ENCODE measurements at regions not wholly inside any gene's neighbourhood (a gene's known extent, or its start where the extent isn't known, plus 50 kb on each side); places are given as distances from the start of the nearest gene placed in this dataset.

DNA sequence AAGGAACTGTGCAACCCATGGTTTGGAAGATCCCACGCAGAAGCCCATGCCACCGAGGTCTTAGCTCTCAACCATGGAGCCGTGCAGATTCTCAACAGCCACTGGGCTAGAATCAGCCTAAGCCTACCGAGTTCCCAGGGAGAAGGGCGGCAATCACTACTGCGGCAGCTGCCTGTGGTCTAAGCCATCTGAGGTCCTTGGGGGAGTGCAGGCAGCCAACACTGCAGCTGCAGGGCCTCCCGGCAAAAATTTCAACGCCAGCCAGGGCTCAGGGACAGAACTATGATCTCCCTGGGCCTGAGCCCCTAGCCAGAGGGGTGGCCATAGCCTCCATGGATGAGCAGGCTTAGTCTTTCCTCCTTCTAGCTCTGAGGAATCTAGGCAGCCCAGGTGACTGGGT lies 156.8 kb upstream of the CLEC14A start:
- no peaks in the 10 kb centered on the region for H3K79me2 ChIP-seq
- H3K9me2 ChIP-seq (replicated peaks; ENCODE audit: insufficient read depth) = no peaks in the 10 kb centered on the region
- no peak for DNase-seq (ENCODE audit: low spot score)
- no peak overlapping the region for H3K4me3 ChIP-seq
- 93% methylated on average over 8 of the region's 8 CpGs for WGBS (ENCODE audit: low lambda C conversion rate, missing lambda C conversion rate)
- no peaks in the 10 kb centered on the region for H3K36me3 ChIP-seq (replicated peaks; ENCODE audit: insufficient read depth, low read depth)
- H2AFZ ChIP-seq = no peak overlapping the region
- no peaks in the 10 kb centered on the region for H3K27me3 ChIP-seq
- H3K4me1 ChIP-seq (ENCODE audit: insufficient read depth) = no peaks in the 10 kb centered on the region
- TF ChIP-seq EZH2 (IDR thresholded peaks at IDR 0.05; ENCODE audit: borderline replicate concordance) = no peak
- TF ChIP-seq EZH2phosphoT487 (IDR thresholded peaks at IDR 0.05; ENCODE audit: low read depth, severe bottlenecking, unreplicated experiment) = no peak
- TF ChIP-seq, protein P1, sequence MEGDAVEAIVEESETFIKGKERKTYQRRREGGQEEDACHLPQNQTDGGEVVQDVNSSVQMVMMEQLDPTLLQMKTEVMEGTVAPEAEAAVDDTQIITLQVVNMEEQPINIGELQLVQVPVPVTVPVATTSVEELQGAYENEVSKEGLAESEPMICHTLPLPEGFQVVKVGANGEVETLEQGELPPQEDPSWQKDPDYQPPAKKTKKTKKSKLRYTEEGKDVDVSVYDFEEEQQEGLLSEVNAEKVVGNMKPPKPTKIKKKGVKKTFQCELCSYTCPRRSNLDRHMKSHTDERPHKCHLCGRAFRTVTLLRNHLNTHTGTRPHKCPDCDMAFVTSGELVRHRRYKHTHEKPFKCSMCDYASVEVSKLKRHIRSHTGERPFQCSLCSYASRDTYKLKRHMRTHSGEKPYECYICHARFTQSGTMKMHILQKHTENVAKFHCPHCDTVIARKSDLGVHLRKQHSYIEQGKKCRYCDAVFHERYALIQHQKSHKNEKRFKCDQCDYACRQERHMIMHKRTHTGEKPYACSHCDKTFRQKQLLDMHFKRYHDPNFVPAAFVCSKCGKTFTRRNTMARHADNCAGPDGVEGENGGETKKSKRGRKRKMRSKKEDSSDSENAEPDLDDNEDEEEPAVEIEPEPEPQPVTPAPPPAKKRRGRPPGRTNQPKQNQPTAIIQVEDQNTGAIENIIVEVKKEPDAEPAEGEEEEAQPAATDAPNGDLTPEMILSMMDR (IDR thresholded peaks at IDR 0.05; ENCODE audit: poor library complexity) = no peak
- H3K27ac ChIP-seq = no peak overlapping the region
- no peaks in the 10 kb centered on the region for H3K9me3 ChIP-seq (ENCODE audit: low read depth)
- H3K4me2 ChIP-seq = no peak overlapping the region
- H4K20me1 ChIP-seq (ENCODE audit: insufficient read depth, poor library complexity, severe bottlenecking) = no peaks in the 10 kb centered on the region

DNA sequence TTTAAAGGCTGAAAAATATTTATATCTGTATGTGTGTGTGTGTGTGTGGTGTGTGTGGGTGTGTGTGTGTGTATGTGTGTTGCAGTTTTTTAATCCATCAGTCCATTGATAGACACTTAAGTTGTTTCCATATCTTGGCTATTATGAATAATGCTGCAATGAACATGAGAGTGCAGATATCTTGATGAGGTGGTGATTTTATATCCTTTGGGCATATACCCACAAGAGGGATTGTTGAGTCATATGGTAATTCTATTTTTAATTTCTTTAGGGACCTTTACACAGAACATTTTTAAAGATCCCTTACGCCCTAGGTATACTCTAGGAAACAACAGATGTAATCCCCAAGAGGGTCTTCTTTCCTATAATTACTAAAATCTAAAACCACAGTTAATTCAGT lies 154.5 kb upstream of the CLEC14A start:
- H3K9me3 ChIP-seq (ENCODE audit: low read depth) = no peaks in the 10 kb centered on the region
- 90% methylated on average over 1 of the region's 1 CpG for WGBS (ENCODE audit: low lambda C conversion rate, missing lambda C conversion rate)
- DNase-seq (ENCODE audit: low spot score) = no peak
- H3K4me3 ChIP-seq = no peak overlapping the region
- H3K9me2 ChIP-seq (replicated peaks; ENCODE audit: insufficient read depth) = no peaks in the 10 kb centered on the region
- H4K20me1 ChIP-seq (ENCODE audit: insufficient read depth, poor library complexity, severe bottlenecking) = no peaks in the 10 kb centered on the region
- no peaks in the 10 kb centered on the region for H3K36me3 ChIP-seq (replicated peaks; ENCODE audit: insufficient read depth, low read depth)
- no peaks in the 10 kb centered on the region for H3K4me1 ChIP-seq (ENCODE audit: insufficient read depth)
- H3K4me2 ChIP-seq = no peak overlapping the region
- no peaks in the 10 kb centered on the region for H3K27me3 ChIP-seq
- no peak overlapping the region for H3K27ac ChIP-seq
- TF ChIP-seq EZH2 (IDR thresholded peaks at IDR 0.05; ENCODE audit: borderline replicate concordance) (no peak), EZH2phosphoT487 (IDR thresholded peaks at IDR 0.05; ENCODE audit: low read depth, severe bottlenecking, unreplicated experiment) (no peak)
- TF ChIP-seq, protein P1 (IDR thresholded peaks at IDR 0.05; ENCODE audit: poor library complexity) = no peak
- H2AFZ ChIP-seq = no peak overlapping the region
- H3K79me2 ChIP-seq = no peaks in the 10 kb centered on the region

DNA sequence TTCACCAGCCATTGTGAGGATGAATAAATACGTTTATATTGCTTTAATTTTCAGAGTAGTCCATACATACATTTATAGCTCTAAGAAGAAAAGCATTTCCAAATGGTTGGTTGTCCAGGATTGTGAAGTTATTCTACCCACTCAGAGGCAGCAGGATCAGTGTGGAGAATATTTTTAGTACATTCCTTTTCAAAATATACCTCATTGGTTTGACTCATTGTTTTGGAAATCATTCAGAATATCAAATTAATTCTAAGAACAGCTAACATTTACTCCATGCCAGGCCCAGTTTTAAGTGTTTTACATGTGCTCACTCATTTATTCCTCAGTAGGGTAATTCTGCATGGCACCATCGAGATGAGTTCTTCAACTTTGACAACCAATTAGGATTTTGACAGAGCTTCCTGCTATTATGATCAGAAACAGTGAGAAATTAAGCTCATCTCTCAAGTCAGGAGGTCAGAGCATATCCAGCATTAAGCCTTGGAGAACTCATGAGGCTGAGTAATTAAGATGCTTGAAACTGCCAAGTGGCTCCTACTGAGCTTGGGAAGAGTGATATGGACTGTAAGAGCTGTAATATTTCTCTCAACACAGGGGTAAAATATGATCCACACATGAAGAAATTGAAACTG lies 153.3 kb upstream of the CLEC14A start:
- no peaks in the 10 kb centered on the region for H3K9me3 ChIP-seq (ENCODE audit: low read depth)
- DNase-seq (ENCODE audit: low spot score) = no peak
- no peaks in the 10 kb centered on the region for H4K20me1 ChIP-seq (ENCODE audit: insufficient read depth, poor library complexity, severe bottlenecking)
- H3K4me2 ChIP-seq = no peak overlapping the region
- WGBS (ENCODE audit: low lambda C conversion rate, missing lambda C conversion rate) = 71% methylated on average over 2 of the region's 2 CpGs
- H3K9me2 ChIP-seq (replicated peaks; ENCODE audit: insufficient read depth) = no peaks in the 10 kb centered on the region
- H3K27me3 ChIP-seq = no peaks in the 10 kb centered on the region
- H3K79me2 ChIP-seq = no peaks in the 10 kb centered on the region
- H2AFZ ChIP-seq = no peak overlapping the region
- TF ChIP-seq EZH2 (IDR thresholded peaks at IDR 0.05; ENCODE audit: borderline replicate concordance) = no peak
- TF ChIP-seq EZH2phosphoT487 (IDR thresholded peaks at IDR 0.05; ENCODE audit: low read depth, severe bottlenecking, unreplicated experiment) = no peak
- TF ChIP-seq, protein P1 (IDR thresholded peaks at IDR 0.05; ENCODE audit: poor library complexity) = no peak
- H3K4me1 ChIP-seq (ENCODE audit: insufficient read depth) = no peaks in the 10 kb centered on the region
- H3K27ac ChIP-seq = no peak overlapping the region
- no peaks in the 10 kb centered on the region for H3K36me3 ChIP-seq (replicated peaks; ENCODE audit: insufficient read depth, low read depth)
- H3K4me3 ChIP-seq = no peak overlapping the region
